AG08396 (cell line): ENCODE measurements at regions not wholly inside any gene's neighbourhood (a gene's known extent, or its start where the extent isn't known, plus 50 kb on each side); places are given as distances from the start of the nearest gene placed in this dataset.

Experiments
- DNase-seq: peaks from one replicate; pipeline ENCODE4 v3.0.0; 2012; ENCODE audit warnings: low spot score, mixed read lengths

DNA sequence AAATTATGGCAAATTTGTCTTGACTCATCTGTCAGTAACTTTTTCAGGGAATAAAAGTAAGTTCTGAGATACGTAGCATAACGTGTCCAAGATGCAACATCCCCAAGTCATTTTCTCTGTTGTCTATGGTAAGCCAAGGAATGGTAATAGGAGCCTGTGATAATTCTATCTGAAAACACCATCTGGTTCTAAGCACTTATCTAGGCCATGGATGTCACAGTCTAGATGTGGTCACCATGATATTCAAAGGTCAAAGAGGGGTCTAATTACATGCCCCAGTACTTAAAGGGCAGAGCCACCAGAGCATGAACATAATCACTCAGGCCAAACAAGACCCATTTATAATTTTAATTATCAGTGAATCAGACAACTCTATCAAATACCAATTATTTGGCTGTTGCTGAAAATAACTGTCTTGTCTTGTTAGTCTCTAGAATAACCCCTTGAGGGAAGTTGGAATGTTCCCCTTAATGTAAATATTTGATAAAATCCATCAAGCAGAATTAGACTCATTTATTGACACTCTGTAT is 225.1 kb upstream of the MPPED2 start:
- no peak for DNase-seq

- no peak for DNase-seq
Observed at GRCh38 chr11:30810116-30810515, 224.0 kb upstream of the MPPED2 start.

GRCh38 chr11:30801357-30801756 is 215.2 kb upstream of the MPPED2 start:
- no peak for DNase-seq

DNA sequence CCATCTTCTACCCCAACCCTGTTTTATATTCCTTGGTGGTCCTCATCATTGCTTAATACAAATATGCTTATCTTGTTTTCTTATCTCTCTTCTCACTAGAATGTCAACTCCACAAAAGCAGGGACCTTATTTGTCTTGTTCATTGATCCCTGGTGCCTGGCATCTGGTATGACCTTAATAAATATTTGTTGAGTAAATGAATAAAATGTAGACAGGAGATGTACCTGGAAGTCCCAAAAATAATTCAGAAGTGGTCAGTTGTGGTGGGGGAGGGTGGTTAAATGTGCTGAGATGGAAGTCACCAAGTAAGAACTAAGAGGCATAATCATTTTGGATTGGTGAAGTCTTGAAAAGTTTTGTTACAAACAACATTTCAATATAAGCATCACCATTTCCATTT is 214.8 kb upstream of the MPPED2 start:
- DNase-seq = no peak

GRCh38 chr11:30798547-30799236 is 212.5 kb upstream of the MPPED2 start:
- DNase-seq = no peak

DNA sequence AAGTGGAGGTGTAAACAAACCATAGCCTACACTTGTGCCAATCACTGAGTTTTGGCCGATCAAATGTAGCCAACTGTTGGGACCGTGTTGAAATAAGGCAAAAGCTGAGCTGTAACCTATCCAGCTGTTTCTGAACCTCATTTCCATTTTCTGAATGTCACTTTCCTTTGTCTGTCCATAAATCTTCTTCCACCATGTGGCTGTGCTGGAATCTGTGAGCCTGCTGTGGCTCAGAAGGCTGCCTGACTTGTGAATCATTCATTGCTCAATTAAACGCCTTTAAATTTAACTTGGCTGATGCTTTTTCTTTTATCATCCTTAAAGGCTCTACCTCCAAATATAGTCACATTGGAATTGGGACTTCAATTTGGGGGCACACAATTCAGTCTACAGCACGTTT is 203.1 kb upstream of the MPPED2 start:
- no peak for DNase-seq

DNA sequence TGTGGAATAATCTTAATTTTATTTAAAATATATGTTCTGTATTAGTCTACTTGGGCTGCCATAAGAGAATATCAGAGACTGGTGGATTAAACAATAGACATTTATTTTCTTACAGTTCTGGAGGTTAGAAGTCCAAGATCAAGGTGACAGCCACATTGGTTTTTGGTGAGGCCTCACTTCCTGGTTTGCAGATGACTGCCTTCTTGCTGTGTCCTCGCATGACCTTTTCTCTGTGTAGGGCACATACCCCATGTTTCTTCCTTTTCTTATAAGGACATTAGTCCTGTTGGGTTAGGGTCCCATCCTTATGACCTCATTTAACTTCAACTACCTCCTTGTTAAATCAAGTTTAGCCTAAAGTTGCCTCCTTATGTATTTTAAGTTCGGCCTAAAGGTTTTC is 202.7 kb upstream of the MPPED2 start:
- DNase-seq = no peak

DNA sequence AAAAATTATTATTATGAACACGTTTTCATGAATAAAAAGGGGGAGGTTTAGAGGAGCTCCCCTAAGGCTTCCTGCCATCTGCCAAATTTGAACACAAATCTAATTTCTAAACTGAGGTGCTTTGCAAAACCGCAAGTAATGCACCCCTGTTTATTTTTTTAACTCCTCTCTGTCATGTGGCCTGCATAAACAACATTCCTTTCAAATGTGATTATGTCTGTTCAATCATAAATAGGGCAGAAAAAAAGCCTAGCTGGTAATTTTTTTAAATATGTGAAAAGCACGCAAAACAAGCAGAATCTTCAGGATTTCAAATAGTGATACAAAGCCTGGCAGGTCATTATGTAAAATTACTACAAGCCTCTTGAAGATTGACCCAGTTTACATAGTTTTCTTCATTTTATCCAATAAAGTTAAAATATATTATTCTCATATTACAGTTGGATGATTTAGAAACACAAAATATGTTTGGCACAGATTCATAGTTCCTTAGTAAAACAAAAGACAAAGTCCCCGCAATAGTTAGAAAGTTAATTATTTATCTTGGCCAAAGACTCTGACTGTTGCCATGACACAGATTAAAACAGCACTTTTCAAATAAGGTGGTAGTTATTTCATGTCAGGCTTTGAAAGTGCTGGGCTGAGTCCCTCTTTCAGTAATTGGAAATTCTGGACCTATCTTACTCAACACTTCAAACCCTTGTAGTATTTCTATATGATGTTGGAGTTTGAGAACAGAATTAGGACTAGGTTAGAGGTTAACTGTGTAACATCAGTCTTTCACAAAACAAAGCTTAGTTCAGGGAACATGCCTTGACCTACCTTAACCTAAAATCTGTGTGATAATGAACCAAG is 200.3 kb upstream of the MPPED2 start:
- DNase-seq = no peak

DNA sequence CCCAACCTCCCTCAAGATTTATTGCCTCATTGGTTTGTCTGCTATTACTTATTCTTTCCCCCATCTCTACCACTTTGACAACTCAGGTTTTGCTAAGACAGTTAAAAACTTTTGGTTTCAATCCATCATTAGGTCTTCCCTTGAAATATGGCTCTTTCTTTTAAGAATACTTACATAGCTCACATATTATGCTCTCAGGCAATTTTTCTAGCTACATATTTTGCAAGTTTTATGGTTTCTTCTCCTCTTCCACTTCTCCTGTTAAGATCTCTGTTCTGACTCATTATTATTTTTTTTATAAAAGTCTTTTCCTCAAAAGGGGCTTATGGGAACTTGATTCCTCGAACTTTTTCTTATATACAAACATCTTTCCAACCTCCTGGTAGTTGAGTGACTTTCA is 192.4 kb upstream of the MPPED2 start:
- no peak for DNase-seq

GRCh38 chr11:30775233-30775522 is 189.0 kb upstream of the MPPED2 start:
- DNase-seq = no peak

DNA sequence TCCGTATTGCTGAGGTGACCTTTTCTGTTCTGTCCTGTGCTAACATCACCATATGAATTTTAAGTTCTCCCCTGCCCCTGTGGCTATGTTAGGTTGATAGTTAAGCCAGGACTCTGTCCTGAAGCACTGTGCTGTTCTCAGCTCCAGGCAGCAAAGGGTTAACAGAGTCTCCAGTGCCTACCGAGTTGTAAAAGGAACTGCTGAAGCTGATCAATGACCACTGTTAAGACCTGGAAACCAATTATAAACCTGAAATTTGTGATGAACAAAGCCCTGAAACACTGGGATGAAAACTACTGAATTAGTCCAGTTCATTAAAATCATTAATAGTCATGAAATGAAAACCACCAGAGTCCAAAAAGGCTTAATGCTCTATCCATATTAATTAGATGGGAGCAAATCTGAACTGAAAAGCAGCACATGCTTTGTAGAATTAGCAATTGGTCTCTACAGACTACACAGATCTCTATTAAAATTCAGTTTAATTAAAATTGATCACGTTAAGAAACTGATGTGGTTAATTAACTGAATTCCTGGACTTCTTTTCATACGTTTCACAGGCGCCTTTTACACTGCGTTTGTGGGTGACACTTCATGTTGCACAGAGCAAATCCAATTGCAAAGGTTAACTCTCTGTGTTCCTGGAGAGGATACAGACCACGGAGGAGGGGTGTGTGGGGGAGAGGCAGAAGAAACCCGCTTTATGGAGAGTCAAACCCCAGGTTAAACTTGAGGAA is 188.5 kb upstream of the MPPED2 start:
- DNase-seq = no peak

GRCh38 chr11:30772908-30773307 is 186.8 kb upstream of the MPPED2 start:
- no peak for DNase-seq

DNA sequence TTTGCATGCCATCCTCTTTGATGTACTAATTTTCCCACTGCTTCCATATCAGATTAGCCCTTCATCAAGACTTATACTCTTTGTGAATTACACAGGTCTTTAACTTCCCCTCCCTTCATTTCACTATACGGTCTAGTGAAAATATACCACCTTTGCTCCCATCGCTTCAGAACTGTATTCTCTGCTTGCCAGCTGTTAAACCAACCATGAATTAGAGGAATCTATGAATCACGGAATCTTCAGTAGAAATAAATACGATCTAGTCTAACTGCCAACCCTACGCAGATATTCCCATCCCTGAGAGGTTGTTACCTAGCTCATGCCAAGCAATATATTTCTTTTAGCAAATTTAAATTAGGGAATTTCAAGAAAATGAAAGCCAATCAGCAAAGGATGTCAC is 177.8 kb upstream of the MPPED2 start:
- no peak for DNase-seq

GRCh38 chr11:30762188-30762587 is 176.0 kb upstream of the MPPED2 start:
- no peak for DNase-seq

DNA sequence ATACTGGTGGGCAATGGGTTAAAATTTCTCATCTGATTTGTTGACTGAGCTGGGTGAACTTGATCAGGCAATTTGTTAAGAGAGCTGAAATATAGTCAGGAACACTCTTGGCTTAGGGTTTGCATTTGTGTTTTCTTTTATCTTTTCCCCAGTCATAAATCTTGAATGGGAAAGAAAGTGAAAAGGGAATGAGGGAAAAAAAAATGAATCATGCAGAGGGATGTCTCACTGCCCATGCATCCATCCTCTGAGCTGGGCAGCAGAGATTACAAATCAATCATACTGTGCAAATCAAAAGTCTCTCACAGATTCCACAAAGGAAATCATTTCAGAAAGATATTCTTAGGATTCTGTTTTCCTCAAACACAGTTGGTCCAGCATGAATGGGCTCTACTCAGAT is 174.2 kb upstream of the MPPED2 start:
- no peak for DNase-seq

GRCh38 chr11:30758946-30759504 is 172.9 kb upstream of the MPPED2 start:
- DNase-seq = no peak

DNA sequence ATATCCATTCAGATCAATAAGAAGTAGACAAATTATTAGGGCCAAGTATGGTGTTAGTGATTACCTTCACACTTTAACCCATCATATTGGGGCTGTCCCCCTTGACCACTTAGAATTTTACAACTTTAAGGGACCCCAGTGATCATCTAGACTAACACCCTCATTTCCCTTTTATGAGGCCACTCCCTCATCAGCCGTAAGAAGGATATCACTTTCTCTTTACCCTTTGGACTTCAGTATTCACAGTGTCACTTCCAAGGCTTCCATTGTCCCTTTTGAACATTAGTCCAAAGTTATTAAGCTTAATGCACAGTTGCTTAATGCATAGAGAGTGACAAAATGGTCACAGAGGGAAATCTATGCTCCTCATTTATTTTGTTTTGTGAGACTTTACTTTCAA is 172.4 kb upstream of the MPPED2 start:
- no peak for DNase-seq

DNA sequence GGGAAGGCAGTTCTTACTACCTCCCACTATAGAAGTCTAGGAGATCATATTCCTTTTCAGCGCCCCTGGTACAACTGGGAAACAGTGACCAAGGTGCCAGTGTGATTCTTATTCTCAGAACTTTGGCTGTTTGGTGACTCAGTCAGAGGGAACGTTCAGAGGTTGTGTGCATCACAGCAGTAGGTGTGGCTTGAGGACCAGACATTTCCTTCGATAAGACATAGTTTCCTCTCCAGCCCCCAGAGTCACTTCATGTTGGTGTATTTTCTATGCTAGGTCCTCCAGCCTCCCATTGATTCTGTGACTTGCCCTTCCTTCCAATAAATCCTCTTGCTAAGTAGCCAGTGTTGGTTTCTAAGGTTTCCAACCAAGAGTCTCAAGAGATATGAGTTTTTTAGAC is 171.9 kb upstream of the MPPED2 start:
- DNase-seq = no peak

DNA sequence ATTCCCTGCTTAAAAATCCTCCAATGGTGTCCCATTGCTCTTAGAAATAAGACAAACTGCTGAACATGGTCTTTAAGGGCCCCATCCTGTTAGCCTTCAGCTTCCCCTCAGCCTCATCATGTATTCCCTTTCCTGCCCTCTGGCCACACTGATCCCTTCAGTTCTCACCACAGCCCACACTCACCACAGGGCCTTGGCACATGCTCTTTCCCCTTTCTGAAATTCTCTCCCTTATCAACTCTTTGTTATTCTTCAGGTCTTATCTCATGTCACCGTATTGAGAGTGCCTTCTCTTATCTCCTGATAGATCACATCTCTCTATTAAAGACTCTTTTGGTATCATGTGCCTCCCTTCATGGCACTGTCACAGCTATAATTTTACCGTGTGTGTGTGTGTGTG is 167.8 kb upstream of the MPPED2 start:
- DNase-seq = no peak

- DNase-seq = no peak
Observed at GRCh38 chr11:30753504-30753903, 167.4 kb upstream of the MPPED2 start.

- DNase-seq = no peak
Observed at GRCh38 chr11:30749268-30749667, 163.1 kb upstream of the MPPED2 start.

DNA sequence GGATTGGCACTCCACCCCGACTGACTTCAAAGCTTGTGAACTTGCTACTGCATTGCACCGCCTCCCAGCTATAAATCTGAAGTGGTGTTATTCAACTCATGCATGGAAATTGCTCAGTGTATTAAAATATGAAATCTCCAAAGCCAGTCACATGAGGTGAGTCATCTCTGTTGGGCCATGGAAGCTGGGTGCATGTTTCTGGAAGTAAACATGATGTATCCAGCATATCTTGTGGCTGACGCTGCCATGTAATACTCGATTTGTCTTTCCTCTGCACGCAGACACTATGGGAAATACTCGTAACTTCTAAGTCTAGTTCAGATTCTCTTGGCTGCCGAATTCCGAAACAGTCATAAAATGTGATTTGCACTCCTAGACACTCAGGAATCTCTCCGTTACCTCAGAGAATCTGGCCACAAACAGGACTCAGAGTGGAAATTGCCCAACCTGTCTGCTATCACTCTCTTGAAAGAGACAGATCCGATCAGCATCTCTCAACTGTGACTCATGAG is 154.9 kb upstream of the MPPED2 start:
- peak; percentile 4 for DNase-seq
